Right lobe of liver (tissue), 4 donors: ENCODE measurements at regions not wholly inside any gene's neighbourhood (a gene's known extent, or its start where the extent isn't known, plus 50 kb on each side); places are given as distances from the start of the nearest gene placed in this dataset.

Source experiments
- POLR2A ChIP-seq: fragments of 450-650 bp; IDR thresholded peaks from one replicate; pipeline ENCODE4 v1.6.1; 2017; ENCODE audit warnings: antibody characterized with exemption, mild to moderate bottlenecking
- TF ChIP-seq, protein P1 (sequence below), 4 donors: fragments of 200-600 bp in 3 of 4; fragments of 450-650 bp in 1 of 4; IDR thresholded peaks; one replicate each; pipeline versions ENCODE4 v1.5.1 to v1.8.0; 2016 to 2022; ENCODE audit warnings: antibody characterized with exemption in 4 of 4, mild to moderate bottlenecking in 2 of 4
- donor health status: DM: no; HTN: no; CAD: no.
- donor health status: DM: no; HTN: no; CAD: no.
- donor health status: DM: no; HTN: yes; CAD: no.

GRCh38 chrX:87338510-87338909, 179.1 kb upstream of the KLHL4 start:
- TF ChIP-seq, protein P1, sequence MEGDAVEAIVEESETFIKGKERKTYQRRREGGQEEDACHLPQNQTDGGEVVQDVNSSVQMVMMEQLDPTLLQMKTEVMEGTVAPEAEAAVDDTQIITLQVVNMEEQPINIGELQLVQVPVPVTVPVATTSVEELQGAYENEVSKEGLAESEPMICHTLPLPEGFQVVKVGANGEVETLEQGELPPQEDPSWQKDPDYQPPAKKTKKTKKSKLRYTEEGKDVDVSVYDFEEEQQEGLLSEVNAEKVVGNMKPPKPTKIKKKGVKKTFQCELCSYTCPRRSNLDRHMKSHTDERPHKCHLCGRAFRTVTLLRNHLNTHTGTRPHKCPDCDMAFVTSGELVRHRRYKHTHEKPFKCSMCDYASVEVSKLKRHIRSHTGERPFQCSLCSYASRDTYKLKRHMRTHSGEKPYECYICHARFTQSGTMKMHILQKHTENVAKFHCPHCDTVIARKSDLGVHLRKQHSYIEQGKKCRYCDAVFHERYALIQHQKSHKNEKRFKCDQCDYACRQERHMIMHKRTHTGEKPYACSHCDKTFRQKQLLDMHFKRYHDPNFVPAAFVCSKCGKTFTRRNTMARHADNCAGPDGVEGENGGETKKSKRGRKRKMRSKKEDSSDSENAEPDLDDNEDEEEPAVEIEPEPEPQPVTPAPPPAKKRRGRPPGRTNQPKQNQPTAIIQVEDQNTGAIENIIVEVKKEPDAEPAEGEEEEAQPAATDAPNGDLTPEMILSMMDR (IDR thresholded peaks at IDR 0.05) = peak; percentile 40 to 56 (median 47)
- TF ChIP-seq POLR2A = no peak
